VCaP (cell line): ENCODE measurements at regions not wholly inside any gene's neighbourhood (a gene's known extent, or its start where the extent isn't known, plus 50 kb on each side); places are given as distances from the start of the nearest gene placed in this dataset.

Experiments
- H3K27ac ChIP-seq: fragments of 450-650 bp; 2 replicates; pipeline ENCODE4 v1.5.1; 2017
- TF ChIP-seq, protein P1 (sequence below): fragments of 450-650 bp; conservative IDR thresholded peaks from 2 replicates; pipeline ENCODE4 v1.5.1; 2017; ENCODE audit warnings: mild to moderate bottlenecking, moderate library complexity

DNA sequence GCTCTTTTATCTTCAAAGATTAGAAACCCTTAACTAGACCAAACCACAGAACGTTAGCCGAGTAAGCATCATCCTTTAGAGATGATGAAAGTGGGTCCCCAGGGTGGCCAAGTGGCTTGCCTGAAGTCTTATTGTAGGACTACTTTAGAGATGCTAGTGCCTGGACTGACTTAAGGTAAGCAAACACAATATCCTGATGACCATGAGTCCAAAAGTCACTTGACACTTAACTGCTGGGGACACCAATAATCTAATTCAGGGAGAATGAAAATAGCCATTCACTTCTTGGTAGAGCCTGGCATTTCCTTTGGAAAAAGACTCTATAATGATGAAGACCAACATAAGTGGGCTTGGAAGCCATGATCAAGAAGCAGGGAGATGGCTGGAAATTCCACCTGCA, 225.3 kb upstream of the IRF2BP2 start:
- no peak overlapping the region for H3K27ac ChIP-seq
- TF ChIP-seq, protein P1, sequence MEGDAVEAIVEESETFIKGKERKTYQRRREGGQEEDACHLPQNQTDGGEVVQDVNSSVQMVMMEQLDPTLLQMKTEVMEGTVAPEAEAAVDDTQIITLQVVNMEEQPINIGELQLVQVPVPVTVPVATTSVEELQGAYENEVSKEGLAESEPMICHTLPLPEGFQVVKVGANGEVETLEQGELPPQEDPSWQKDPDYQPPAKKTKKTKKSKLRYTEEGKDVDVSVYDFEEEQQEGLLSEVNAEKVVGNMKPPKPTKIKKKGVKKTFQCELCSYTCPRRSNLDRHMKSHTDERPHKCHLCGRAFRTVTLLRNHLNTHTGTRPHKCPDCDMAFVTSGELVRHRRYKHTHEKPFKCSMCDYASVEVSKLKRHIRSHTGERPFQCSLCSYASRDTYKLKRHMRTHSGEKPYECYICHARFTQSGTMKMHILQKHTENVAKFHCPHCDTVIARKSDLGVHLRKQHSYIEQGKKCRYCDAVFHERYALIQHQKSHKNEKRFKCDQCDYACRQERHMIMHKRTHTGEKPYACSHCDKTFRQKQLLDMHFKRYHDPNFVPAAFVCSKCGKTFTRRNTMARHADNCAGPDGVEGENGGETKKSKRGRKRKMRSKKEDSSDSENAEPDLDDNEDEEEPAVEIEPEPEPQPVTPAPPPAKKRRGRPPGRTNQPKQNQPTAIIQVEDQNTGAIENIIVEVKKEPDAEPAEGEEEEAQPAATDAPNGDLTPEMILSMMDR: no peak

DNA sequence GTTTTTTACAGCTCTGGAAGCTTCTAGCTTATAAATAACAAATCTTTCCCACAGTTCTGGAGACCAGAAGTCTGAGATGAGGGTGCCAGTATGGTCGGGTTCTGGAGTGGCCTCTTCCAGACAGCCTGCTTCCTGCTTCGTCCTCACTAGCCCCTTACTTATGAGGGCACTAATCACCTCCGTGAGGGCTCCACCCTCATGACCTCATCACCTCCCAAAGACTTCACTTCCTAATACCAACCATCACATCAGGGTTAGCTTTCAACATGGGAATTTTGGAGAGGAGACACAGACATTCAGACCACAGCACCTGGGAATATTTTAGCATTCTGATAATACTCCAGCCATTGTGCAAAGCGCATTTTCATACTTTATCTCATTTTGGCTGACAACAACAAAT, 223.7 kb upstream of the IRF2BP2 start:
- TF ChIP-seq, protein P1: no peak
- H3K27ac ChIP-seq: no peak overlapping the region

DNA sequence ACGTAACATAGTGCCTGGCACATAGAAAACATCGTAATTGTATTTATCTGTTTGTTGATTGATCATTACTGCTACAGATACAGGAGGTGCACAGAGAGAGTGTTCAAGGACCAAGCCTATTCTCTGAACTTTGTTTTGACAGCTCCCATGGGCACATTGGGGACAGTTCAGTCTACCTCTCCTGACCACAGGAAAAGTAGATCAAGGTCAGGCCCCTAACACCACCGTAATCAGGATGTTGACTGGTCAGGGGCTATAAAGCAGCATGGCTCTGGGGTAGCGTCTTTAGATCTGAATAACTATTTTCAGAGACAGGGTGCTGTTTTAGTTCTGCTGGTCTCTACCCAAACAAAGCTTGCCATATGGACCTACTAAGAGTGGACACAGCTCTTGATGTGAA, 223.1 kb upstream of the IRF2BP2 start:
- H3K27ac ChIP-seq: no peak overlapping the region

DNA sequence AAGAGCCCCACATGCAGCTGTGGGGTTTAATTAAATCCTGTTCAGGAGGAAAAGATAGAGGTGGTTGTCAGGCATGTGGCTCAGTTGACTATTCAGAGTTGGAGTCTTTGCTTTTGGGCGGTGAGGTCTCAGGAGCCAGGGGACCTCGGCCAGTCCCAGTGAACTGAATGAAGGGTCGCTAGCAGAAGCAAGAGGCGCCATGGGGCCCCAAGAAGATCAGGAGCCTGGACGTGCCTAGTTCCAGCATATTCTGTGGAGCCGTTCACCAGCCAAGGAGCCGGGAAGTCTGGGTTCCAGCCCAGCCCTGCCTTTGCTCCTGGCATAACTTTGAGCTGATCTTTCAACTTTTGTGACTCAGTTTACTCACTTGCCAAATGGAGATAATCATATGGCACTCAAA, 217.7 kb upstream of the IRF2BP2 start:
- no peak overlapping the region for H3K27ac ChIP-seq
- TF ChIP-seq, protein P1: no peak

More for the DNA sequence above, 223.1 kb upstream of the IRF2BP2 start:
- TF ChIP-seq, protein P1: no peak

DNA sequence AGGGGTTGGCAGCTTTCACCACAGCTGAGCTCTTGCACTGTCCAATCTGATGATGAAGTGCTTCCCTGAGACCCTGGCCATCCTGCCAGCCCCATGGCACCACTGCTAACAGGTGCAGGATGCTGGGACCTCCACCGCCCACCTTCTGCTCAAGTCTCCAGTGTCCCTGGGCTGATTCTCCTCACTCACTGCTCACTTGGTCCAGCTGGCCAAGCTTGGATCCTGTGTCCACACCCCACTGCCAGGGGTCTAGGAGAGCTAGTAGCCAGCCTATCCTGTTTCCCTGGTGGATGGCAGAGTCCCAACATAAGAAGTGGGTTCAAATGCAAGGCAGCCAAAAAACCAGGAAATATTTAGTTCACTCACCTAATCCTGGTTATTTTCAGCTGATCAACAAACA, 217.2 kb upstream of the IRF2BP2 start:
- no peak overlapping the region for H3K27ac ChIP-seq
- TF ChIP-seq, protein P1: no peak

DNA sequence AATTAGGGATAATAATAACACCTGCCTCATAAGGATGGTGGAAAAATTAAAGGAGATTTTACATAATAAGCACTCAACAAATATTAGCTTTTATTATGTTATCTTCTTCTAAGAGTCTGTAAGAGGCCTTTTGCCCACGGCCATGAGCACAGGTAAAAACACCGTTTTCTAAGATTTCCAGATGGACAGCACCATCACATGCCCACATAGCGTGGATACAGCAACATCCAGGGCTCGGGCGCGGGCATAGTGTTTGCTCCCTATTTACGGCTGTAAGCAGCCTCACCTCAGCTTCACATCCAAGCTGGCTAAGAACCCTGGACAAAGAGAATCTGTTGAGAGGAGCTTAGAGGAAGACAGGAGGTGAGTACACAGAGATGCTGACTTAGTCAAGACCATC, 216.4 kb upstream of the IRF2BP2 start:
- TF ChIP-seq, protein P1: no peak
- H3K27ac ChIP-seq: peak overlapping the region; percentile 34; the same call in 1 of the 2 replicates

DNA sequence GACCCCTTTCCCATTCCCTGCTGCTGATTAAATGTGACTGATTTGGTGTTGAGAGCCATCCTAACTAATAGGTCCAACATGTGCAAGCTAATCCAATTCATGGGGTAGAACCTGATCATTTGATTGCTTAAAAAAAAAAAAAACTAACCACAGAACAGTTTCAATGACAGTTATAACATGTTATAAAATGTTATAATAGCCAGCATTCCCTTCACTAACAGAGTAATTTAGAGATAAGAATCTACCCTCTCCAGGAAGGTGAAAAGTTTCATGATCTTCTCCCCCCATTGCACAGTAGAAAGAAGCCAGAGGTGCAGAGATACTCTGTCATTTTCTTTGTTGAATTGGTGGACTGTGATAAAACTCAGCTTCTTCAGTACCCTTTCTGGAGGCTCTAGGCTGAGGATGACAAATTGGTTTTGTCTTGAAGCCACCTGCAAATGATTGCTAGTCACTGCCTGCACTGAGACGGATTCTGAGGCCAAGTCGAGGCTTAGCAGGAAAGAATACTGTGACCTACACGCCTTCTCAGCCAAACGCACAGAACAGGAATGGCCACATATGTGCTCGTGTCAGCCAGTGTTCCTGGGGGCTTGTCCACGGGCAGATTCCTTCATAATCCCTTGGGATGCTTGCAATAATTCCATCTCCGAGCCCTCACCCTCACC, 215.7 kb upstream of the IRF2BP2 start:
- H3K27ac ChIP-seq: peak overlapping the region; percentile 34
- TF ChIP-seq, protein P1: no peak

DNA sequence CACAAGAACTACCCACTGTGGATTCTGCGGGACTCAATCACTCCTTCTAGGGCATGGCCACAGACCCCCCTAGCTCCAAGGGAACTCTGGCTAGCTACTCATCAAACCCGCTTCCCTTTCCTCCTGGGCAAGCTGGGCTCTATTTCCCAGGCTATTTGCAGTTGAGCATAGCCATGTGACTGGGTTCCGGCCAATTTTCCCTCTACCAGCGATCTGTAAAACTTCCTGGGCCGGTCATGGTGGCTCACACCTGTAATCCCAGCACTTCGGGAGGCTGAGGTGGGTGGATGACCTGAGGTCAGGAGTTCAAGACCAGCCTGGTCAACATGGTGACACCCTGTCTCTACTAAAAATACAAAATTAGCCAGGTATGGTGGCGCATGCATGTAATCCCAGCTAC, 214.9 kb upstream of the IRF2BP2 start:
- H3K27ac ChIP-seq: peak overlapping the region; percentile 34
